IPS-NIHi7 (cell line): ENCODE measurements at regions not wholly inside any gene's neighbourhood (a gene's known extent, or its start where the extent isn't known, plus 50 kb on each side); places are given as distances from the start of the nearest gene placed in this dataset.

Experiments used
- DNase-seq: peaks from one replicate; pipeline ENCODE4 v3.0.0; 2012; ENCODE audit warnings: mixed read lengths; ENCODE audit errors: extremely low spot score

- DNase-seq: no peak
These were observed 437.8 kb downstream of the UTRN start for GRCh38 chr6:144722925-144723324.

DNA sequence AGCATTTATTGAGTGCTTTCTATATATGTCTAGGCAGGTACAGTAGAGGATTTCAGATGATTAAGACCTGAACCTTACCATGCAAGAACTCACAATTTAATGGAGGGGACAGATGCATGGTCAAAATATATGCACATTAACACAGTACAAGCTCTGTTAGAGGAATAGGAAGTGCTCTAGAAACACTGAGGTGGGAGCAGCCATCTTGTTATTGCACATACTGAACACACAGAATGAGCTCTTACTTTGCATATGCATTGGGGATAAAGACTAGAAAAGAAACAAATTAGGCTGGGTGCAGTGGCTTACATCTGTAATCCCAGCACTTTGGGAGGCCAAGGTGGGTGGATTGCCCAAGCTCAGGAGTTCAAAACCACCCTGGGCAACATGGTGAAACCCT is 438.3 kb downstream of the UTRN start:
- no peak for DNase-seq

DNA sequence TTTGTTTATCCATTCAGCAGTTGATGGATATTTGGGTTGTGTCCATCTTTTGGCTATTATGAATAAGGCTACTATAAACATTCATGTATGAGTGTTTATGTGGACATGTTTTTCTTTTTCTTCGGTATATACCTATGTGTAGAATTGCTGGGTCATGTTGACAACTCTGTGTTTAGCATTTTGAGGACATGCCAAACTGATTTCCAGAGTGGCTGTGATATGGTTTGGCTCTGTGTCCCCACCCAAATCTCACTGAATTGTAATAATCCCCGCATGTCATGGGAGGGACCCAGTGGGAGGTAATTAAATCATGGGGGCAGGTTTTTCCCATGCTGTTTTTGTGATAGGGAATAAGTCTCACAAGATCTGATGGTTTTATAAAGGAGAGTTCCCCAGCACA is 439.7 kb downstream of the UTRN start:
- DNase-seq: no peak

- DNase-seq: peak; percentile 38
These were observed 440.8 kb downstream of the UTRN start for GRCh38 chr6:144725736-144726522.

DNA sequence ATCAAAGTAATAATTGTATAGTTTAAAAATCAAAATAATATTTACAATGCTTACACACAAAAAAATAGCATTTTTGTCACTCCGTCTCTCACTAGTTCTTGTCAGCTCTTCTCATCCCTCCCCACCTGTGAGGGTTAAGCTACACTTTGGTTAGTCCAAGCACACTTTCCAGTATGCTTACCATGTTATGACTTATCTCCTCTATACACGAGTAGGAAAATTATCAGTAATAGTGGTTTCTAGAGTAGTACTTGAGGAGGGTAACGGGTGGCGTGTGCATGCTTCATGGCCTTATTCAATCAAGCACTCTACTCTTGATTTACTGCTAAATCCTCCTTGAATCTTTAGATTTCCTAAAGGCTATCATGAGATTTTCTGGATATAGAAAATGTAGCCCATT is 443.7 kb downstream of the UTRN start:
- DNase-seq: no peak

DNA sequence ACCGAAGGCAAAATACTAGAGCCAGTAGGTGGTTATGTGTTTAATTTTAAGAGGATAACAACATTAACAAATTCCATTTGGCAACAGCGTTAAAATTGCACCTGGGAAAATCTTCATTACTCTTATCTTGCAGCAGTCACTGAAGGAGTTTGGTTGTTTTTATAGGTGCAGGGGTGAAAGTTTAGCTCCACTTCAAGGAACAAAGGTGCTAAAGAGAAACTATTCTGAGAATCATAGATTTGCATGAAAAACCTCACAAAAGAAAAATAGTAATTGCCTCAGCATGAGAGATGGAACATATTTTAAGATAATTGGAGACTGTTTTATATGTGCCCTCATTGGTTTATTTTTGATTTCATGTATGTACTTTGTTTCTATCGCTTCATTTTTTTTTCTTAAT is 444.4 kb downstream of the UTRN start:
- no peak for DNase-seq

- no peak for DNase-seq
These were observed 445.0 kb downstream of the UTRN start for GRCh38 chr6:144730088-144730645.

- no peak for DNase-seq
These were observed 446.1 kb downstream of the UTRN start for GRCh38 chr6:144731229-144731628.

GRCh38 chr6:144736763-144737162 is 451.6 kb downstream of the UTRN start:
- no peak for DNase-seq

GRCh38 chr6:144737998-144738397 is 452.9 kb downstream of the UTRN start:
- no peak for DNase-seq

- no peak for DNase-seq
These were observed 454.7 kb downstream of the UTRN start for GRCh38 chr6:144739873-144740272.

GRCh38 chr6:144741659-144742058 is 456.5 kb downstream of the UTRN start:
- DNase-seq: no peak

- DNase-seq: no peak
These were observed 457.6 kb downstream of the UTRN start for GRCh38 chr6:144742779-144743178.

- peak; percentile 17 for DNase-seq
These were observed 459.6 kb downstream of the UTRN start for GRCh38 chr6:144744720-144745119.

DNA sequence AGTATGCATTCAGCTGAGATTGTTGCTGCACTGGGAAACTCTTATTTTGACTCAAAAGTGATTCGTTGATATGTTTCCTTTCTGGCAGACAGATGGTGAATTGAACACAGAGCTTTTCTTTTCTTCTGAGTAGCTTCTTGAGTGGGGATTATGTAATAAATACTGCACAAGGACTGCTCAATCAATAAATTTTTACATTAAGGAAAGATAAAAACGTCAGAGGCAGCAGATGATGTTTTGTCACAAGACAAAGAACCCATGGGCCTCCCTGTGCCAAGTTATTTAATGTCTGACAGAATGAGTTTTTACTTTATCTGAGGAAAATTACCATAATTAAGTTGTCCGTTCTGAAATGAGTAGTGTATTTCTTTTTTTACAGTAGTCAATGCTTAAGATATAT is 460.3 kb downstream of the UTRN start:
- no peak for DNase-seq

- no peak for DNase-seq
These were observed 461.9 kb downstream of the UTRN start for GRCh38 chr6:144746902-144747469.

- no peak for DNase-seq
These were observed 464.1 kb downstream of the UTRN start for GRCh38 chr6:144749263-144749662.

- DNase-seq: no peak
These were observed 468.0 kb downstream of the UTRN start for GRCh38 chr6:144753023-144753705.

- DNase-seq: no peak
These were observed 471.3 kb downstream of the UTRN start for GRCh38 chr6:144756469-144756868.

GRCh38 chr6:144757299-144757698 is 472.2 kb downstream of the UTRN start:
- no peak for DNase-seq

DNA sequence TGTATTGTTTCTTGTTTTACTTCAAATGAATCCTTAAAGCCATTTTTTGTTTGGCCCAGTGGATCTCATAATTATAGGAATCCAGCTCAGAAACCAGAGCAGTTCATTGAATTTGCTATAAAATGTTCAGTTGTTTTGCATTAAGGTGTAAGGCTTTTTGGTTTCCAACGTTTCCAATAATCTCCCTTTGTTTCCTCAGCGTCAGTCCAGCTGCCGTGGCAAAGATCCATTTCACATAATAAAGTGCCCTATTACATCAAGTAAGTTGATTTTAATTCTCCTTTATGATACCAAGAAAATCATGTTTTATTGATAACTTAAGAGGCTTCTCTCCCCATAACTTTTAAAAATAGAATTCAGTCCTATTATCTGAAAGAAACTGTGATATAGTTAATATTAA is 472.6 kb downstream of the UTRN start:
- no peak for DNase-seq

DNA sequence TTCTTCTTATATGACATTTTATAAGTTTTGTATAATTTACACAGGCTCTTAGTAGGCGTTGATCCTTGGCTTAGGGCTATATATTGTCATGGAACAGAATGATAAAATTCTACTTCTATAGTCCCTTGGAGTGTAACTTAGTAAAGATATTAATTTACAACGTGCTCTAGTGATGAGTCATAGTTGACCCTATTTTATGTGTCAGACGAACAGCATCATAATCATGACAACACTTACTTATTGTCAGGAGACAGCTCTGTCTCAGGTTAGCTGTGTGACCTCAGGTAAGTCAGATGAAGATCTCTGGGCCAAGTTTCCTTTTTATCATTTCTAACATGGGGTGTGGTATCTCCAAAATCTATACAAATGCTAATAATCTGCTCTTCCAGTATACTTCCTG is 473.5 kb downstream of the UTRN start:
- no peak for DNase-seq

DNA sequence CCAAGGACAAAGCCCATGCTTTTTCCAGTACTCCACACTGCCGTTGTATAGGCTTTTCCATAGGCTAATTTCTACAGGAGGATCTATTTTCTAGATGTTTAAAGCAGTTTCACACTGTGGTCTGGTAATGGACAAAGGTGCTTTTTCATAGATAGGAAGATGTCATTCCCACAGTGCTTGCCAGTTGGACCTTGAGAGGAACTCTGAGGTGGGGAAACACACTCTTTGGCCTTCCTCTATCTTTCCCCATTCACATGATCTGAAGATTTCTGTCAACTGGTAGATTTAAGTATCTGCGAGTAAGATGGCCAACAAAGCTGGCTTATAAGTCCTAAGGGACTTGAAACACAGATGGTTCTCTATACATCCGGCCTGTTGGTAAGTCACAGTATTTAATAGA is 477.3 kb downstream of the UTRN start:
- DNase-seq: no peak
